ENCODE measurements at regions not wholly inside any gene's neighbourhood (a gene's known extent, or its start where the extent isn't known, plus 50 kb on each side); places are given as distances from the start of the nearest gene placed in this dataset.

GRCh38 chr3:99256788-99257187 is 355.3 kb upstream of the DCBLD2 start:
- Histone ChIP-seq H3K36me3 (ENCODE audit: control insufficient read depth, insufficient read depth, low read length) (no peaks in the 10 kb centered on the region), H3K4me3 (ENCODE audit: low read depth, low read length) (no peak overlapping the region), H3K9me3 (ENCODE audit: control insufficient read depth, insufficient read depth, low read length) (no peaks in the 10 kb centered on the region), H3K4me1 (ENCODE audit: control insufficient read depth, insufficient read depth, low read length) (no peaks in the 10 kb centered on the region), H3K9ac (ENCODE audit: low read depth, low read length) (no peak overlapping the region), H3K27me3 (ENCODE audit: control insufficient read depth, insufficient read depth, low read length) (no peaks in the 10 kb centered on the region)

- Histone ChIP-seq H3K4me3 (ENCODE audit: low read depth, low read length) (no peak overlapping the region), H3K4me1 (ENCODE audit: control insufficient read depth, insufficient read depth, low read length) (no peaks in the 10 kb centered on the region), H3K36me3 (ENCODE audit: control insufficient read depth, insufficient read depth, low read length) (no peaks in the 10 kb centered on the region), H3K9me3 (ENCODE audit: control insufficient read depth, insufficient read depth, low read length) (no peaks in the 10 kb centered on the region), H3K27me3 (ENCODE audit: control insufficient read depth, insufficient read depth, low read length) (no peaks in the 10 kb centered on the region), H3K9ac (ENCODE audit: low read depth, low read length) (no peak overlapping the region)
Measured at GRCh38 chr3:99253963-99254355, 352.5 kb upstream of the DCBLD2 start.

- H3K27me3 ChIP-seq (ENCODE audit: control insufficient read depth, insufficient read depth, low read length), result no peaks in the 10 kb centered on the region
- no peaks in the 10 kb centered on the region for H3K36me3 ChIP-seq (ENCODE audit: control insufficient read depth, insufficient read depth, low read length)
- H3K4me3 ChIP-seq (ENCODE audit: low read depth, low read length), result no peak overlapping the region
- H3K9ac ChIP-seq (ENCODE audit: low read depth, low read length), result no peak overlapping the region
- no peaks in the 10 kb centered on the region for H3K9me3 ChIP-seq (ENCODE audit: control insufficient read depth, insufficient read depth, low read length)
- no peaks in the 10 kb centered on the region for H3K4me1 ChIP-seq (ENCODE audit: control insufficient read depth, insufficient read depth, low read length)
Measured at GRCh38 chr3:99250821-99251355, 349.4 kb upstream of the DCBLD2 start.

DNA sequence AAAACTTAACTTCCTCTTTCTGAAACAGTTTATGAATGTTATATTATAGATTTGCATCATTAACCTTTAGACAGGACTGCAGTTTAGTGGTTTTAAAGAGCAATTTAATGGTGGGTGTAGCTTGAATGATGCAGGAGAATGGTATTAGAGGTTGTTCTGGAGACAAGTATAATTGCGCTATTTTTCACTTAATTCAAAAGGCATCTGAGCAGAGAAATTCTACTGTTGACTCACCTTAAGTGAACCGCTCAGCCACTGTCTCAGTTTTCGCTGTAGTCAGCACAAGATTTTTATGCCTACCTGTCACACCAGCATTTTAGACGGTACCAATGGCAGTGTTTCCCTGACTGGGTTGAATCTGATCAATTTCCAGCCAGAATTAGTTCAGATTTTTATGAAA is 348.8 kb upstream of the DCBLD2 start:
- Histone ChIP-seq H3K4me3 (ENCODE audit: low read depth, low read length) (no peak overlapping the region), H3K9ac (ENCODE audit: low read depth, low read length) (no peak overlapping the region), H3K9me3 (ENCODE audit: control insufficient read depth, insufficient read depth, low read length) (no peaks in the 10 kb centered on the region), H3K27me3 (ENCODE audit: control insufficient read depth, insufficient read depth, low read length) (no peaks in the 10 kb centered on the region), H3K4me1 (ENCODE audit: control insufficient read depth, insufficient read depth, low read length) (no peaks in the 10 kb centered on the region), H3K36me3 (ENCODE audit: control insufficient read depth, insufficient read depth, low read length) (no peaks in the 10 kb centered on the region)

DNA sequence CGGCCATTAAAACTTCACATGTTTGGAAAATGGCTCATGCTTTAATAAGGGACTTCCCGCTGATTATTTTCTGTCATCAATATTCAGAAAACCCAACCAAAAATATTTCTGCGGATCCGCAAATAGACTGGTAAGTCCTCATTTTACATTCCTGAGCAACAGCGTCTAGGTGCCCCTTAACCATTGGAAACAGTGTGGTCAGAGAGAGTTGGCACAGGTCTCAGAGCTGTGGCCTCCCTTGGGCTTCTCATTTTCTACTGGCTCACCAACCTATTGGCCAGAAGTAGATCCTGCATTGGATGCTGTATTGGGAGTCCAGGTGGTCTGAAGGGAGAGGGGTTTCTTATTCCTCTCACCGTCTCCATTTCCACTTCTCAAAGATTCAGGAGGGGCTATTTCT is 348.1 kb upstream of the DCBLD2 start:
- no peaks in the 10 kb centered on the region for H3K9me3 ChIP-seq (ENCODE audit: control insufficient read depth, insufficient read depth, low read length)

DNA sequence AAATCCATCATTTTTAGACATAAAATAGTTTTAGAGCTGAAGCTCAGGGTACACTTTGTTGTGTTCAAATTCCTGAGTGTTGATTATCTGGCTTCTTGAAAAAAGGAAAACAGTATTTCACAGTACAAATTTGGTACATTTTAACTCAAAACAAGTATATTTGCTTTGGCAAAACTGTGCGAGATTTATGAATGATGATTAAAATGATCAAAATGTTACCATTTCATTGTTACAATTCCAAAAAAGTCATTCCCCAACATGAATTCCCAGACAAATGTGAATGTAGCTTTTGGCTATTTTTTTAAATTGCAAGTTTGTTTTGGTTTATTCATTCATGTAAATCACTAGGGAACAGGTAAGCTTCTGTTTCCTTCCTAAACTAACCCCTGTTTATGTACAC is 347.4 kb upstream of the DCBLD2 start:
- H3K36me3 ChIP-seq (ENCODE audit: control insufficient read depth, insufficient read depth, low read length), result no peaks in the 10 kb centered on the region
- H3K4me1 ChIP-seq (ENCODE audit: control insufficient read depth, insufficient read depth, low read length), result no peaks in the 10 kb centered on the region
- H3K4me3 ChIP-seq (ENCODE audit: low read depth, low read length), result no peak overlapping the region
- no peak overlapping the region for H3K9ac ChIP-seq (ENCODE audit: low read depth, low read length)
- no peaks in the 10 kb centered on the region for H3K27me3 ChIP-seq (ENCODE audit: control insufficient read depth, insufficient read depth, low read length)
- no peaks in the 10 kb centered on the region for H3K9me3 ChIP-seq (ENCODE audit: control insufficient read depth, insufficient read depth, low read length)

More for the DNA sequence above, 348.1 kb upstream of the DCBLD2 start:
- H3K4me3 ChIP-seq (ENCODE audit: low read depth, low read length), result no peak overlapping the region
- no peaks in the 10 kb centered on the region for H3K4me1 ChIP-seq (ENCODE audit: control insufficient read depth, insufficient read depth, low read length)
- no peaks in the 10 kb centered on the region for H3K27me3 ChIP-seq (ENCODE audit: control insufficient read depth, insufficient read depth, low read length)
- no peak overlapping the region for H3K9ac ChIP-seq (ENCODE audit: low read depth, low read length)
- no peaks in the 10 kb centered on the region for H3K36me3 ChIP-seq (ENCODE audit: control insufficient read depth, insufficient read depth, low read length)

DNA sequence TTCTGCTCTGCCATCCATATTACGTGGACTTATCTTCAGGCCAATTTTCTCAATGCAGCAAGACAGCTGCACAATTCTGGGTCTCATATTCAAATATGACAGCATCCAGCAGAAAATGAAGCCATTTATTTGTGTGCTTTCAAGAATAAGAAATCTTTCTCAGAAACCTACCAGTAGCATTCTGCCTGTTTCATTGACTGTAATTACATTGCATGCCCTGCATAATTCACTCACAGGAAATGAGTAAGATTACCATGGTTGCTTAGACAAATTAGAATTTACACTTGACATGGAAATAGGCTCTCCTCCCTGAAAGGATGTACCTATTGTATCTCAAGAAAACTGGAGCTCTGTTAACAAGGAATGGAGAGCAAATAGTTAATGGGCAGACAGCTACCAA is 346.6 kb upstream of the DCBLD2 start:
- H3K36me3 ChIP-seq (ENCODE audit: control insufficient read depth, insufficient read depth, low read length), result no peaks in the 10 kb centered on the region
- H3K9ac ChIP-seq (ENCODE audit: low read depth, low read length), result no peak overlapping the region
- no peaks in the 10 kb centered on the region for H3K9me3 ChIP-seq (ENCODE audit: control insufficient read depth, insufficient read depth, low read length)
- no peak overlapping the region for H3K4me3 ChIP-seq (ENCODE audit: low read depth, low read length)
- H3K27me3 ChIP-seq (ENCODE audit: control insufficient read depth, insufficient read depth, low read length), result no peaks in the 10 kb centered on the region
- no peaks in the 10 kb centered on the region for H3K4me1 ChIP-seq (ENCODE audit: control insufficient read depth, insufficient read depth, low read length)

- Histone ChIP-seq H3K9me3 (ENCODE audit: control insufficient read depth, insufficient read depth, low read length) (no peaks in the 10 kb centered on the region), H3K9ac (ENCODE audit: low read depth, low read length) (no peak overlapping the region), H3K27me3 (ENCODE audit: control insufficient read depth, insufficient read depth, low read length) (no peaks in the 10 kb centered on the region), H3K4me1 (ENCODE audit: control insufficient read depth, insufficient read depth, low read length) (no peaks in the 10 kb centered on the region), H3K36me3 (ENCODE audit: control insufficient read depth, insufficient read depth, low read length) (no peaks in the 10 kb centered on the region), H3K4me3 (ENCODE audit: low read depth, low read length) (no peak overlapping the region)
Measured at GRCh38 chr3:99246010-99246654, 344.6 kb upstream of the DCBLD2 start.

- H3K4me1 ChIP-seq (ENCODE audit: control insufficient read depth, insufficient read depth, low read length), result no peaks in the 10 kb centered on the region
- H3K9me3 ChIP-seq (ENCODE audit: control insufficient read depth, insufficient read depth, low read length), result no peaks in the 10 kb centered on the region
- no peak overlapping the region for H3K4me3 ChIP-seq (ENCODE audit: low read depth, low read length)
- no peaks in the 10 kb centered on the region for H3K36me3 ChIP-seq (ENCODE audit: control insufficient read depth, insufficient read depth, low read length)
- H3K27me3 ChIP-seq (ENCODE audit: control insufficient read depth, insufficient read depth, low read length), result no peaks in the 10 kb centered on the region
- no peak overlapping the region for H3K9ac ChIP-seq (ENCODE audit: low read depth, low read length)
Measured at GRCh38 chr3:99242271-99242670, 340.8 kb upstream of the DCBLD2 start.

GRCh38 chr3:99240700-99241099 is 339.2 kb upstream of the DCBLD2 start:
- Histone ChIP-seq H3K4me3 (ENCODE audit: low read depth, low read length) (no peak overlapping the region), H3K36me3 (ENCODE audit: control insufficient read depth, insufficient read depth, low read length) (no peaks in the 10 kb centered on the region), H3K4me1 (ENCODE audit: control insufficient read depth, insufficient read depth, low read length) (no peaks in the 10 kb centered on the region), H3K27me3 (ENCODE audit: control insufficient read depth, insufficient read depth, low read length) (no peaks in the 10 kb centered on the region), H3K9ac (ENCODE audit: low read depth, low read length) (no peak overlapping the region), H3K9me3 (ENCODE audit: control insufficient read depth, insufficient read depth, low read length) (no peaks in the 10 kb centered on the region)

DNA sequence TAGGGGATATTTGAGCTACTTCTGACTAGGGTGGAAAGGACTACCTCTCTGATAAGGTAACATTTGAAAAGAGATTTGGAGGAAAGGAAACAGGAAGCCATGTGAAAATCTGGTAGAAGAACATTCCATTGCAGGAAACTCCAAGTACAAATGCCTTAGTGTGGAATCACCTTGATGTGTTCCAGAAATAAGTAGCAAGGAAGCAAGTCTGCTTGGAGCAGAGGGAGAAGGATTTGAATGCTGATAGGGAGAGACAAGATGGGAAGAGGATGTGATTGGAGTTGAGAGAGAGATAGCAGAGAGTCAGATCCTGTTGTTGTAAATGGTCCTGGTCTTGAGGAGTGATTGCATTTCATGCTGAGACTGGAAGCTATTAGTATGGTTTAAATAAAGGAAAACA is 335.1 kb upstream of the DCBLD2 start:
- no peaks in the 10 kb centered on the region for H3K9me3 ChIP-seq (ENCODE audit: control insufficient read depth, insufficient read depth, low read length)
- H3K27me3 ChIP-seq (ENCODE audit: control insufficient read depth, insufficient read depth, low read length), result no peaks in the 10 kb centered on the region
- no peak overlapping the region for H3K4me3 ChIP-seq (ENCODE audit: low read depth, low read length)
- no peak overlapping the region for H3K9ac ChIP-seq (ENCODE audit: low read depth, low read length)
- no peaks in the 10 kb centered on the region for H3K4me1 ChIP-seq (ENCODE audit: control insufficient read depth, insufficient read depth, low read length)
- H3K36me3 ChIP-seq (ENCODE audit: control insufficient read depth, insufficient read depth, low read length), result no peaks in the 10 kb centered on the region

DNA sequence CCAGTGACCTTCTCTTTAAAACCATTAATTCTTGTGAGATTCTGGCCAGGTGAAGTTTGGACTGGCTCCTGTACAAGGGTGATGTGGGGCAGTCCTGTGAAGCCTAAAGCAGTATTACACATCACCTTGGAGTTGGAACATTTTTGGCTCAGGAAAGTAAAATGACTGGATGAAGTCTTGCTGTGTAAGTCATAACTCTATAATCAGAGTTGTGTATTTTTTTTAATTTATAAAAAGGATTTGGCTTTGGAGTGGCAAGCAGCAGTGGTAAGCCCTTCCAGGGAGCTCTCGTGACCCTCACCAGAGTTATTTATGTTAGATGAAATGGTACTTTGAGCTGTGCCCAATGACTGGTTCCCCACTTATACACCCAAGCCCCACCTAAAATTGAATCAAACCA is 331.2 kb upstream of the DCBLD2 start:
- Histone ChIP-seq H3K4me1 (ENCODE audit: control insufficient read depth, insufficient read depth, low read length) (no peaks in the 10 kb centered on the region), H3K9me3 (ENCODE audit: control insufficient read depth, insufficient read depth, low read length) (no peaks in the 10 kb centered on the region), H3K9ac (ENCODE audit: low read depth, low read length) (no peak overlapping the region), H3K4me3 (ENCODE audit: low read depth, low read length) (no peak overlapping the region), H3K27me3 (ENCODE audit: control insufficient read depth, insufficient read depth, low read length) (no peaks in the 10 kb centered on the region), H3K36me3 (ENCODE audit: control insufficient read depth, insufficient read depth, low read length) (no peaks in the 10 kb centered on the region)

All from iPS-15b (cell line).